Activated CD4-positive, alpha-beta T cell treated with anti-CD3 and anti-CD28 coated beads, Interleukin-2, amount 10 ng/mL, durations not matched to agents 7 days and 5 days (primary cell): ENCODE measurements at regions not wholly inside any gene's neighbourhood (a gene's known extent, or its start where the extent isn't known, plus 50 kb on each side); places are given as distances from the start of the nearest gene placed in this dataset.

ENCODE experiments used
- CTCF ChIA-PET: fragments of 350-600 bp; sonication (Branson Sonifier 250); formaldehyde crosslinking; loops from one replicate; lab custom pipeline; 2021; ENCODE audit warnings: antibody characterized with exemption; lab: Charles Lee
- POLR2A ChIA-PET: fragments of 350-600 bp; sonication (Branson Sonifier 250); formaldehyde crosslinking; loops from one replicate; lab custom pipeline; 2021; ENCODE audit warnings: antibody characterized with exemption; lab: Charles Lee
- DNase-seq: peaks from one replicate; pipeline ENCODE4 v3.0.0-alpha.2; 2020
- H3K27ac Mint-ChIP-seq: one replicate; pipeline ENCODE4 v1.8.0; 2021; ENCODE audit warnings: mild to moderate bottlenecking, moderate library complexity, mixed read lengths
- H3K27me3 Mint-ChIP-seq: one replicate; pipeline ENCODE4 v1.8.0; 2021; ENCODE audit warnings: mixed read lengths
- H3K36me3 Mint-ChIP-seq: one replicate; pipeline ENCODE4 v1.8.0; 2021; ENCODE audit warnings: low read depth, mixed read lengths
- H3K4me1 Mint-ChIP-seq: one replicate; pipeline ENCODE4 v1.8.0; 2021; ENCODE audit warnings: mixed read lengths
- H3K4me3 Mint-ChIP-seq: one replicate; pipeline ENCODE4 v1.8.0; 2021; ENCODE audit warnings: mild to moderate bottlenecking, moderate library complexity, mixed read lengths
- H3K9me3 Mint-ChIP-seq: one replicate; pipeline ENCODE4 v1.8.0; 2021; ENCODE audit warnings: mixed read lengths

DNA sequence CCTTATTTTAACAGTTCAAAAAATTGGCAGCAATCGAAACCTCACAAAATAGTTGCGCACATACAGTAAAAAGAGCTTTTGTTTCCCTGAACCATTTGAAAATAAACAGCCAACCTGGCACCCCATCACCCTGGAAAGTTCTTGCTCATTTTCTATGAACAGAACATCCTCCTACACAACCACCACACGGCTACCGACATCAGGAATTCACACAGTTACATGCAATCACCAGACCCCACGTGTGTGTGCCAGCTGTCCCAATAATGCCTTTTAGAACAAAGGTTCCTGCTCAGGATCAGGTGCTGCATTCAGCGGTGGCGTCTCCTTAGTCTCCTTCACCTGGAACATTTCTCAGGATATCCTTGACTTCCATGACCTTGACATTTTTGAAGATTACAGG, 186.5 kb downstream of the KLF13 start:
- Mint-ChIP-seq H3K4me3 (no peak overlapping the region), H3K27ac (no peak overlapping the region), H3K36me3 (no peaks in the 10 kb centered on the region), H3K4me1 (peaks cover 7% of the 10 kb centered on the region), H3K9me3 (peaks cover 2% of the 10 kb centered on the region), H3K27me3 (peaks cover 9% of the 10 kb centered on the region)
- CTCF ChIA-PET, result interaction anchor here (1.0 to 1.1 kb wide), 3 partner anchors 10 to 24 kb away, joined by 3 to 7 read pairs (median 3); no protein-coding TSS in a partner anchor
- DNase-seq, result no peak
- POLR2A ChIA-PET, result no interaction called here

DNA sequence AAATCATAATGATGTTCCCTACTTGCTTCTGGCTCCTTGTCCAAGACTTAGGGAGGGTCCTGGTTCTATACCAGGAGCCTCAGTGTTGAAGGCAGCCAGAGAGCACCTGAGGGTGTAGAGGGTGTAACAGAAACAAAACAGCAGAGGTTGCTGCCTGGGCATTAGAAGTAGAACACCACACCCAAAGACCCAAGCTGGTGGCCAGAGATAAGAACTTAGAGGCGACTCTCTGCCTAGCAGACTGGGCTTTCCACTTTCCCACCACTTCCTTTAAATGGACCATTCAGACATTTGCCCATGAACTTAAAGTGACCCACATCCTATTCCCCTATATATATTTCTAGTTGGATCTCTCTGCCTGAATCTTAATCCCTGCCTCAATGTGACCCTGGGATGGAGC, 189.8 kb downstream of the KLF13 start:
- Mint-ChIP-seq H3K4me3 (no peak overlapping the region), H3K36me3 (no peaks in the 10 kb centered on the region), H3K27me3 (peaks cover 20% of the 10 kb centered on the region), H3K4me1 (peaks cover 7% of the 10 kb centered on the region), H3K9me3 (peaks cover 2% of the 10 kb centered on the region), H3K27ac (no peak overlapping the region)
- ChIA-PET CTCF (interaction anchor here (0.6 kb wide), 1 partner anchor 562 kb away, joined by 4 read pairs; no protein-coding TSS in a partner anchor), POLR2A (no interaction called here)
- no peak for DNase-seq

DNA sequence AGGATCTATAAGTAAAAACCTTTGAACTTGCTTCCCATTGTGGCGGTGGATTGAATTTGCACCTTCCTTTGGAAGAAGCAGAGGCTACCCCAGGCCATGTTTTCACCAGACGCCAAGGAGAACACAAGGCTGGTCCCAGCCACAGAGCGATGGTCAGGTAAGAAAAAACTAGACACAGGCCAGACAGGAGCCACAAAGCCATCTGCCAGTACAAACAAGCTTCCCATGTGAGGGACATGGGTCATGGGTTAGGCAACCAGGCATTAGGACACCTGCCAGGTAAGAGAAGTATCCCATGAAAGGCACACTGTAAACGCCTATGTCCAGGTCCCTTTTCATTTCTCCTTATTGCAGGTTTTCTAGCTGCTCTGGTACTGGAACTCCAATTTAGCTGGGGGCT, 190.2 kb downstream of the KLF13 start:
- H3K27ac Mint-ChIP-seq, result no peak overlapping the region
- no peak overlapping the region for H3K4me3 Mint-ChIP-seq
- peaks cover 2% of the 10 kb centered on the region for H3K9me3 Mint-ChIP-seq
- no peaks in the 10 kb centered on the region for H3K36me3 Mint-ChIP-seq
- peaks cover 20% of the 10 kb centered on the region for H3K27me3 Mint-ChIP-seq
- POLR2A ChIA-PET, result no interaction called here
- peaks cover 5% of the 10 kb centered on the region for H3K4me1 Mint-ChIP-seq
- no peak for DNase-seq
- CTCF ChIA-PET, result no interaction called here

DNA sequence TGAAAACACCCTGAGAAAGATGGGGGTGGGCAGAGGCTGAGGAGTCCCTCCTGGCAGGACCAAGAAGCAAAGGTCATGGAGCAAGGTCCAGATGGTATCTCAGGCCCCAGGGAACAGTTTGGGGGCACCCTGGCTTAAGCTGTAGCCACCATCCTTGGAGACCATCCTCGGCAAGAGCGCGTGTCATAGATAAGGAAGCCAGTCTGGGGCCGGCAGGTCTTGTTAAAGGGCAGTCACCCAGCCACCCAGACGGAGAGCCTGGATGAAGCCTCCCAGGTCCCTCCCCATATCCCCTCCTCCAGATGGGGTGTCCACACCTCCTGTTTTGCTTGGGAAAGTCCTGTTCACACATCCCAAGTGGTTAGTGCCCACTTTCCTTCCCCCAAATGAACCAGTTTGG, 191.1 kb downstream of the KLF13 start:
- POLR2A ChIA-PET, result no interaction called here
- CTCF ChIA-PET, result no interaction called here
- DNase-seq, result no peak
- no peak overlapping the region for H3K27ac Mint-ChIP-seq
- no peaks in the 10 kb centered on the region for H3K36me3 Mint-ChIP-seq
- H3K4me1 Mint-ChIP-seq, result no peaks in the 10 kb centered on the region
- H3K4me3 Mint-ChIP-seq, result no peak overlapping the region
- H3K27me3 Mint-ChIP-seq, result peaks cover 18% of the 10 kb centered on the region
- peaks cover 2% of the 10 kb centered on the region for H3K9me3 Mint-ChIP-seq

DNA sequence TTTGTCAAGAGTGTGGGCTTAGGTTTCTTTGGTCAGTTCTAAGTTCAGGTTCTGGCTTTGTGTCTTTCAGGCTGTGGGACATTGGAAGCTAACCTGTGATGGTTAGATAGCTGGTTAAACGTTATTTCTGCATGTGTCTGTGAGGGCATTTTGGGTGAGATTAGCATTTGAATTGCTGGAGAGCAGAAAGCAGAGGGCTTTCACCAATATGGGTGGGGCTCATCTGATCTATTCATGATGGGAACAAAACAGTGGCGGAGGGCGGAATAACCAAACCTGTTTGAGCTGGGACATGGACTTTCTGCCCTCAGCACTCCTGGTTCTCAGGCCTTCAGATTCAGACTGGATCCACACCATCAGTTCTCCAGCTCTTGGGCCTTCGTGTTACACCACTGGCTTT, 195.4 kb downstream of the KLF13 start:
- POLR2A ChIA-PET, result no interaction called here
- H3K36me3 Mint-ChIP-seq, result no peaks in the 10 kb centered on the region
- CTCF ChIA-PET, result interaction anchor here (0.6 to 0.9 kb wide), 2 partner anchors 10 to 34 kb away, joined by 3 read pairs; no protein-coding TSS in a partner anchor
- peaks cover 11% of the 10 kb centered on the region for H3K27me3 Mint-ChIP-seq
- no peaks in the 10 kb centered on the region for H3K4me1 Mint-ChIP-seq
- no peaks in the 10 kb centered on the region for H3K9me3 Mint-ChIP-seq
- H3K4me3 Mint-ChIP-seq, result no peak overlapping the region
- H3K27ac Mint-ChIP-seq, result no peak overlapping the region
- DNase-seq, result no peak

DNA sequence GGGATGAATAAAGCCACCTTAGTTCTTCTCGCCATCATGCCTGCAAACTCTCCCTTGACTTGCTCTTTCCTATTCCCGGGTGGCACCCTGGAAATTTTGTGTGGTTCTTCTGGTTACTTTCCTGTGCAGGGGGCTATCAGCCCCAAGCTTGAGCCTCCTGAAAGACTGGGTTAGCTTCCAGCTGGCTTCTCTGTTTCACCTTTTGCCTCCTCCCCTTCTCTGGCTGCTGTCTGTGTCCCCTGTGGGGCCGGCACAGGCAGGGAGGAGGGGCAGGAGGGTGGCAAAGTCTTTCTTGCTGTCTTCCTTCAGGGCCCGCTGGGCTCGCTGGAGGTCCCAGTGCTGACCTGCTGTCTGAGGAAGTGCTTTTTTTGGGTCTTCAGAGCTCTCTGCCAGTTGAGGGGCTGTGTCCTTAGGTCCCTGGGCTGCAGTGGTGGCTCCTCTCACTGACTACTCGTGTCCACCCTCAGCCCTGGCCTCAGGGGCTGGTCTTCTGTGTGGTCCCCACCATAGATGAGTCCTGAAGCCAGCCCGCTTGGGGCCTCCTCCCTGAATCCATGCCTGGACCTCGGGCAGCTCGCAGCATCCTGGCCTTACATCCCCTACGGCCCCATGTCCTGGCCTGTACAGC, 196.5 kb downstream of the KLF13 start:
- no peaks in the 10 kb centered on the region for H3K9me3 Mint-ChIP-seq
- no peak overlapping the region for H3K4me3 Mint-ChIP-seq
- no peak overlapping the region for H3K27ac Mint-ChIP-seq
- H3K36me3 Mint-ChIP-seq, result no peaks in the 10 kb centered on the region
- ChIA-PET CTCF (no interaction called here), POLR2A (no interaction called here)
- H3K27me3 Mint-ChIP-seq, result peaks cover 11% of the 10 kb centered on the region
- no peaks in the 10 kb centered on the region for H3K4me1 Mint-ChIP-seq
- no peak for DNase-seq

DNA sequence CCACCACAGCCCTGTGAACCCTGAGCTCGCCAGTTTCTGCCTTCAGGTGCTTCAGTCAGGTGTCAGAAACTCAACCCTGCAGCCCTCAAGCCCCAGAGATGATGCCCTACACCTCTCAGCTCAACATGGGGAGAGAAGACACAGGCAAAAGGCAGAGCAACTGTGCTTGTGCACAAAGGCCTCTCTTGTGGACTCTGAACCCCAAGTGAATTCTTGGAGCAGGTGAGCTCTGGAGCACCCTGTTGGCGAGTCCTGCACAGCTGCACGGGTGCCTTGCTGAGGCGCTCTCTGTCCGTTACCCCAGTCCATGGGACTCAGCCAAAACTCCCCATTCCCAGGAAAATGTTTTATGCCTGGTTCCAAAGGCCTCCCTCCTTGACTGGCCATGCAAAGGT, 197.0 kb downstream of the KLF13 start:
- H3K9me3 Mint-ChIP-seq, result no peaks in the 10 kb centered on the region
- DNase-seq, result no peak

DNA sequence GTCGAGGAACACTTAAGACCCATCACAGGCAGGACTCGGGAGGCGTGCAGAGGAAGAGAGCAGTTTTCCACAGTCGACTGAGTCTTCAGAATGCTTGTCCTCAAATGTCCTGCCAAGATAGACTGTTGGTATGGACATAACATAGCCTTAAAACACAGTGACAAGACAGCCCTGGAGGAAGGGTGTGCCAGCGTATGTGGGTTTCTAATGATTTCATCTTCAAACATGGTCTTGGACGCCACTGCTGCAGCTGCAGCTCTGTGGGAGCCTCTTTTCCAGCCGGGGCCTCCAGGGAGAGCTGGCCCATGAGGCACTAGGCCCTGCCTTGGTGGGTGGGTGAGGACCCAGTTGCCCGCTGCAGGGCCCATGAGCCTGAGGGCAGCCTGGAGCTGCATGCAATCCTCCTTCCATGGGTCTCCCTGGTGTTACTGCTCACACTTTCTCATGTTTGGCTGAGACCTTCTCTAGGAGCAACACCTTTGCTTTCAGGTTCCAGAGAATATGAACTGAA, 198.6 kb downstream of the KLF13 start:
- Mint-ChIP-seq H3K27ac (no peak overlapping the region), H3K27me3 (peaks cover under 1% of the 10 kb centered on the region), H3K9me3 (no peaks in the 10 kb centered on the region), H3K4me1 (no peaks in the 10 kb centered on the region), H3K4me3 (no peak overlapping the region), H3K36me3 (no peaks in the 10 kb centered on the region)
- ChIA-PET POLR2A (no interaction called here), CTCF (no interaction called here)
- DNase-seq, result no peak

More for the DNA sequence above, 197.0 kb downstream of the KLF13 start:
- no peak overlapping the region for H3K4me3 Mint-ChIP-seq
- CTCF ChIA-PET, result no interaction called here
- H3K36me3 Mint-ChIP-seq, result no peaks in the 10 kb centered on the region
- H3K27me3 Mint-ChIP-seq, result peaks cover 11% of the 10 kb centered on the region
- no peaks in the 10 kb centered on the region for H3K4me1 Mint-ChIP-seq
- no peak overlapping the region for H3K27ac Mint-ChIP-seq
- POLR2A ChIA-PET, result no interaction called here

DNA sequence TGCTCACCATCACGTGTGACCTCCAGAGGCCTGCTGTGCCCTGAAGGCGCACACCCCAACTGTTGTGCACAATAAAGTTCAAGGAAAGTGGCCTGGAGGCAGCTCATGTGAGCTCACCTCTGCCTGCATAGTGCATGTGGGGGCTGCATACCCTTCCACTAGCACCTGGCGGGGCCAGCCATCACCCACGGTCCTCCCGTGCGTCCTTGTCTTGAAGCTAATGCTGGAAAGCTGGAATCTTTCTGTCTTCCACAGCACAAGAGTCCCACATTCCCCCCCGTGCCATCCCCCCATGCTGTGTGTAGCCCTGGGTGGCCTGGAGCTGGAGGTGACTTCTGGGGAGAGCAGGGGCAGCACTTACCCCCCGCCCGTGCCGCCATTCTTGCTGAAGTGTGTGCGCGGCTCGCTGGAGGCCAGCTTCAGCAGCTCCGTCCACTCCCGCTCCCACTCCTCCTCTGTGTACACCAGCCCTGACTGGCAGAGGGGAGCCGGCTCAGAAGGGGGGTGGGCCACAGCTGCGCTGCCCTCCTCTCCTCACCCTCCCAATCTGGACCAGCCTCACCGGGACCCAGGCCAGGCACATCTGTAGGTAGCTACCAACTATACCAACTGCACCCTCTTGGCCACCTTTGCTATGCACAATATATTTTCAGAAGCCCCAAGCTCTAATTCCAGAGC, 199.5 kb downstream of the KLF13 start:
- POLR2A ChIA-PET, result no interaction called here
- Mint-ChIP-seq H3K9me3 (no peaks in the 10 kb centered on the region), H3K4me3 (no peak overlapping the region), H3K27me3 (peaks cover 2% of the 10 kb centered on the region), H3K4me1 (no peaks in the 10 kb centered on the region), H3K27ac (no peak overlapping the region), H3K36me3 (no peaks in the 10 kb centered on the region)
- CTCF ChIA-PET, result no interaction called here
- DNase-seq, result no peak

DNA sequence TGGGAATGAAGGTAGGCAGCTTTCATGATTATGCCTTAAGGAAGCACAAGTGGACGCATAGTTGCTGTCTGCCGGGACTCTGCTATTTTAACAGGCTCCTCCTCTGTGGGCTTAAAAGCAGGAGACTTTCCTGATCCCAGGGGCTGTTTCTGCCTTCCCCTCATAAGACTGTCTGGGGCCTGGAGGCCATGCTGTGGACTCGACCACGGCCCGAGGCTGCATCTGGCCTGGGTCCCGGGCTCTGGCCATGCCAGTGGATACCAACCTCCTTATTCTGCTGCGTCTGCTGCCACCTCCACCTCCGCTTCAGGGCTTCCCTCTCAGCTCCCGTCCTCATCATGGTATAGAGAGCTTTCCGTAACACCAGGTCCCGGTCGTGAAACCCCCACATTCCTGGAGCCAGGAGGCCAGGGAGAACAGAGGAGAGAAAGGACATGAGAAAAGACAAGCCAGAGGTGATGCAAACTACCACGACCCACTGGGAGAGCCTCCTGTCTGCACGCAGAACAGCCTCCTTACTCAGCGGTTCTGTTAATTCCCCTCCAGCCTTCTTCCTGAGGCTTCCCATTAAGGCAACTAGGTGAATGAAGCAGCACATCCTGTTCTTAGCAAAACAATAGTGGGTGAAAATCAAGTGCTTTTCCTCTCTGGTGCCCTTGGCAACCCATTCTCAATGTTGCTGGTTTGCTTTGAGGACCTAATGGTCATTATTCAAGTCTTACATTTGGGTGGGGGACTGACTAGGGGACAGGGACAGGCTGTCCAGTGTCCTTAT, 200.5 kb downstream of the KLF13 start:
- Mint-ChIP-seq H3K27me3 (peaks cover 3% of the 10 kb centered on the region), H3K27ac (no peak overlapping the region), H3K4me1 (no peaks in the 10 kb centered on the region), H3K9me3 (no peaks in the 10 kb centered on the region), H3K4me3 (no peak overlapping the region), H3K36me3 (no peaks in the 10 kb centered on the region)
- POLR2A ChIA-PET, result no interaction called here
- CTCF ChIA-PET, result no interaction called here
- DNase-seq, result no peak

DNA sequence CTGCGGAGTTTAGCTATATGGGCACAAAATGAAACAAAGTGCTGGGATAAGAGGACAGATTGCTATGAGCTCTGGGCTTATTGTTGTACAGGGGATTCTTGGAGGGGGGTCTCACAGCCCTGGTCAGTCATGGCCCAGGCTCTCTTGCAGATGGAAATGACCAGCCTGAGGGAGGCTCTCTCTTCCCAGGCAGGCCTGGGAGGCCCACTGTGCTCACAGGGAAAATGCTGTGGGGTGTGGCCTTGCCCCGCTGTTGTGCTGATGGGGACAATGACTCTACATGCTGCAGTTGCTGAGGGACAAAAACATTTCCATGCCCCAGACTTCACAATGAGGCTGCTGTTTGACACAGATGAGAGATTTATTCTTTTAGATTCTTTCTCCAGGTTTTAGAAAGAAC, 202.2 kb downstream of the KLF13 start:
- no peak for DNase-seq
- Mint-ChIP-seq H3K27ac (no peak overlapping the region), H3K4me3 (no peak overlapping the region), H3K27me3 (peaks cover 6% of the 10 kb centered on the region), H3K4me1 (no peaks in the 10 kb centered on the region), H3K9me3 (no peaks in the 10 kb centered on the region), H3K36me3 (no peaks in the 10 kb centered on the region)
- CTCF ChIA-PET, result no interaction called here
- POLR2A ChIA-PET, result no interaction called here

DNA sequence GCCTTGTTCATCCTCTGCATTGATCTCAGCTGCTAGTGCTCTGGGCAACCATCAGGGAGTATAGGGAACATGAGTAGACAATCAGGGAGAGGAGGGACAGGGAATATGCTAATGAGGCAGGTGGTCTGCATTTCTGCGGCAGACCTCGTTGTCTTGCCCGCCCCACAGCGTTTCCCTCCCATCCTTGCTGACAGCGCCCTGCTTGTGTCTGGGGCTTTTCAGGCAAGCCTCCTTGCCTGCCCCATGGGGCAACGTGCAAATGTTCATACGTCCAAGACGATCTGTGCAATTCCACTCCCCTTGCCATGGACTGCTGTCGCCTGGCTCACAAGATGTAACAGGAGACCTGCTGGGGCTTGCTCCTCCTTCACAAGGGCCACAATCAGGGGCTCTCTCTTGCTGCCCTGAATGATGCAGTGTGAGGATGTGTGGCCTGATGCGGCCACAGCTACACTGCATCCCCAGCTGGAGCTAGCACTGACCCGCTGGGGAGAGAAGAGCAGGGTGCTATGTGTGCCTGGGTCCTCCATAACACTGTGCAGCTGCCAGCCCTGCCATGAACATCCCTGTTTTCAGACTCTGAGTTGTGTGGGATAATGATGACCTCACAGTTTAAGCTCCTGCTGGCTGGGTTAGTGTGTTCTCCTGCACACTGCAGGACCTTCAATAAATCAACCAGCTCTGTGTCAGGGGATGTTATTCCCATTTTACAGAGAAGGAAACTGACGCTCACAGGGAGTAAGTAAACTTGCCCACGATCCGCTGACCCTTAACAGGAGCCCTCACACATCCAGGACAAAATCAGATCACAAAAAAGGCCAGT, 211.3 kb downstream of the KLF13 start:
- H3K4me1 Mint-ChIP-seq, result no peaks in the 10 kb centered on the region
- H3K4me3 Mint-ChIP-seq, result no peak overlapping the region
- ChIA-PET POLR2A (no interaction called here), CTCF (no interaction called here)
- H3K27ac Mint-ChIP-seq, result no peak overlapping the region
- peaks cover 51% of the 10 kb centered on the region for H3K27me3 Mint-ChIP-seq
- no peaks in the 10 kb centered on the region for H3K36me3 Mint-ChIP-seq
- no peak for DNase-seq
- H3K9me3 Mint-ChIP-seq, result no peaks in the 10 kb centered on the region
